C4-2B (cell line): ENCODE measurements at regions not wholly inside any gene's neighbourhood (a gene's known extent, or its start where the extent isn't known, plus 50 kb on each side); places are given as distances from the start of the nearest gene placed in this dataset.
A peak's percentile ranks its signal among the peaks of the same experiment; 100 is the strongest.
"Not testable (repeated sequence)": the region's sequence is repeated elsewhere in the genome, so short reads cannot be mapped to it uniquely, and the experiment has no call there.

Source experiments
- H3K27ac ChIP-seq: fragments of 450-650 bp; 2 replicates; pipeline ENCODE4 v1.5.1; 2017
- CTCF ChIP-seq: fragments of 450-650 bp; conservative IDR thresholded peaks from 2 replicates; pipeline ENCODE4 v1.5.1; 2017; ENCODE audit warnings: mild to moderate bottlenecking
- ZFX ChIP-seq: fragments of 450-650 bp; IDR thresholded peaks from 2 replicates; pipeline ENCODE4 v1.6.1; 2017

GRCh38 chr11:90310210-90310609, 87.4 kb upstream of the CHORDC1 start:
- H3K27ac ChIP-seq = no peak overlapping the region
- TF ChIP-seq CTCF (peak; percentile 17), ZFX (no peak)

GRCh38 chr11:90309693-90310092, 86.8 kb upstream of the CHORDC1 start:
- H3K27ac ChIP-seq = no peak overlapping the region
- TF ChIP-seq CTCF (no peak), ZFX (no peak)

GRCh38 chr11:90294526-90294925, 71.7 kb upstream of the CHORDC1 start:
- no peak overlapping the region for H3K27ac ChIP-seq
- TF ChIP-seq ZFX (no peak), CTCF (no peak)

GRCh38 chr11:90294091-90294490, 71.2 kb upstream of the CHORDC1 start:
- no peak overlapping the region for H3K27ac ChIP-seq
- TF ChIP-seq CTCF (no peak), ZFX (no peak)

- no peak for TF ChIP-seq ZFX
- peak; percentile 90 for TF ChIP-seq CTCF
- H3K27ac ChIP-seq = no peak overlapping the region
Observed at GRCh38 chr11:90288212-90288821, 65.5 kb upstream of the CHORDC1 start.

GRCh38 chr11:90286640-90287039, 63.8 kb upstream of the CHORDC1 start:
- no peak overlapping the region for H3K27ac ChIP-seq
- no peak for TF ChIP-seq ZFX

- TF ChIP-seq ZFX = no peak
- no peak for TF ChIP-seq CTCF
Observed at GRCh38 chr11:90284171-90284570, 61.3 kb upstream of the CHORDC1 start.

GRCh38 chr11:90282551-90283071, 59.8 kb upstream of the CHORDC1 start:
- H3K27ac ChIP-seq = not testable (repeated sequence)

More at GRCh38 chr11:90284171-90284570, 61.3 kb upstream of the CHORDC1 start:
- H3K27ac ChIP-seq = no peak overlapping the region
